Endothelial cell (in vitro differentiated cells): ENCODE measurements at regions not wholly inside any gene's neighbourhood (a gene's known extent, or its start where the extent isn't known, plus 50 kb on each side); places are given as distances from the start of the nearest gene placed in this dataset.

ENCODE experiments used
- DNase-seq: peaks from one replicate; pipeline ENCODE4 v3.0.0; 2021; ENCODE audit warnings: low spot score
- H3K27ac Mint-ChIP-seq: one replicate; pipeline ENCODE4 v1.8.0; 2021; ENCODE audit warnings: mixed read lengths, inconsistent platforms; ENCODE audit not compliant: unreplicated experiment
- H3K27me3 Mint-ChIP-seq: one replicate; pipeline ENCODE4 v1.8.0; 2021; ENCODE audit warnings: mild to moderate bottlenecking, moderate library complexity, mixed read lengths, inconsistent platforms; ENCODE audit not compliant: unreplicated experiment
- H3K36me3 Mint-ChIP-seq: one replicate; pipeline ENCODE4 v1.8.0; 2021; ENCODE audit warnings: mild to moderate bottlenecking, low read depth, mixed read lengths, inconsistent platforms; ENCODE audit not compliant: unreplicated experiment
- H3K4me1 Mint-ChIP-seq: one replicate; pipeline ENCODE4 v1.8.0; 2021; ENCODE audit warnings: mild to moderate bottlenecking, mixed read lengths, inconsistent platforms; ENCODE audit not compliant: unreplicated experiment
- H3K4me3 Mint-ChIP-seq: one replicate; pipeline ENCODE4 v1.8.0; 2021; ENCODE audit warnings: mild to moderate bottlenecking, mixed read lengths, inconsistent platforms; ENCODE audit not compliant: unreplicated experiment
- H3K9me3 Mint-ChIP-seq: one replicate; pipeline ENCODE4 v1.8.0; 2021; ENCODE audit warnings: mixed read lengths, inconsistent platforms; ENCODE audit not compliant: unreplicated experiment
- TF ChIP-seq, protein P1 (sequence below): fragments of 200-600 bp; sonication (generic); IDR thresholded peaks from one replicate; pipeline ENCODE4 v1.5.0; 2021; ENCODE audit warnings: antibody characterized with exemption; ENCODE audit not compliant: unreplicated experiment

- H3K27me3 Mint-ChIP-seq: no peaks in the 10 kb centered on the region
- DNase-seq: no peak
- H3K9me3 Mint-ChIP-seq: no peaks in the 10 kb centered on the region
- no peaks in the 10 kb centered on the region for H3K4me1 Mint-ChIP-seq
- H3K36me3 Mint-ChIP-seq: no peaks in the 10 kb centered on the region
- H3K4me3 Mint-ChIP-seq: no peak overlapping the region
- H3K27ac Mint-ChIP-seq: no peak overlapping the region
- TF ChIP-seq, protein P1, sequence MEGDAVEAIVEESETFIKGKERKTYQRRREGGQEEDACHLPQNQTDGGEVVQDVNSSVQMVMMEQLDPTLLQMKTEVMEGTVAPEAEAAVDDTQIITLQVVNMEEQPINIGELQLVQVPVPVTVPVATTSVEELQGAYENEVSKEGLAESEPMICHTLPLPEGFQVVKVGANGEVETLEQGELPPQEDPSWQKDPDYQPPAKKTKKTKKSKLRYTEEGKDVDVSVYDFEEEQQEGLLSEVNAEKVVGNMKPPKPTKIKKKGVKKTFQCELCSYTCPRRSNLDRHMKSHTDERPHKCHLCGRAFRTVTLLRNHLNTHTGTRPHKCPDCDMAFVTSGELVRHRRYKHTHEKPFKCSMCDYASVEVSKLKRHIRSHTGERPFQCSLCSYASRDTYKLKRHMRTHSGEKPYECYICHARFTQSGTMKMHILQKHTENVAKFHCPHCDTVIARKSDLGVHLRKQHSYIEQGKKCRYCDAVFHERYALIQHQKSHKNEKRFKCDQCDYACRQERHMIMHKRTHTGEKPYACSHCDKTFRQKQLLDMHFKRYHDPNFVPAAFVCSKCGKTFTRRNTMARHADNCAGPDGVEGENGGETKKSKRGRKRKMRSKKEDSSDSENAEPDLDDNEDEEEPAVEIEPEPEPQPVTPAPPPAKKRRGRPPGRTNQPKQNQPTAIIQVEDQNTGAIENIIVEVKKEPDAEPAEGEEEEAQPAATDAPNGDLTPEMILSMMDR: no peak
These were observed 140.6 kb upstream of the AHI1 start for GRCh38 chr6:135638108-135638507.

- H3K4me3 Mint-ChIP-seq: no peak overlapping the region
- no peaks in the 10 kb centered on the region for H3K36me3 Mint-ChIP-seq
- TF ChIP-seq, protein P1: no peak
- DNase-seq: no peak
- H3K9me3 Mint-ChIP-seq: no peaks in the 10 kb centered on the region
- no peaks in the 10 kb centered on the region for H3K27me3 Mint-ChIP-seq
- no peak overlapping the region for H3K27ac Mint-ChIP-seq
- H3K4me1 Mint-ChIP-seq: no peaks in the 10 kb centered on the region
These were observed 142.5 kb upstream of the AHI1 start for GRCh38 chr6:135640048-135640447.

GRCh38 chr6:135640449-135641111, 143.0 kb upstream of the AHI1 start:
- TF ChIP-seq, protein P1: no peak
- no peaks in the 10 kb centered on the region for H3K4me1 Mint-ChIP-seq
- no peak for DNase-seq
- H3K4me3 Mint-ChIP-seq: no peak overlapping the region
- no peak overlapping the region for H3K27ac Mint-ChIP-seq
- H3K36me3 Mint-ChIP-seq: no peaks in the 10 kb centered on the region
- H3K9me3 Mint-ChIP-seq: no peaks in the 10 kb centered on the region
- no peaks in the 10 kb centered on the region for H3K27me3 Mint-ChIP-seq

- no peaks in the 10 kb centered on the region for H3K27me3 Mint-ChIP-seq
- no peak for DNase-seq
- TF ChIP-seq, protein P1: no peak
- no peak overlapping the region for H3K27ac Mint-ChIP-seq
- no peak overlapping the region for H3K4me3 Mint-ChIP-seq
- H3K36me3 Mint-ChIP-seq: no peaks in the 10 kb centered on the region
- H3K4me1 Mint-ChIP-seq: no peaks in the 10 kb centered on the region
- H3K9me3 Mint-ChIP-seq: no peaks in the 10 kb centered on the region
These were observed 145.4 kb upstream of the AHI1 start for GRCh38 chr6:135642912-135643311.

DNA sequence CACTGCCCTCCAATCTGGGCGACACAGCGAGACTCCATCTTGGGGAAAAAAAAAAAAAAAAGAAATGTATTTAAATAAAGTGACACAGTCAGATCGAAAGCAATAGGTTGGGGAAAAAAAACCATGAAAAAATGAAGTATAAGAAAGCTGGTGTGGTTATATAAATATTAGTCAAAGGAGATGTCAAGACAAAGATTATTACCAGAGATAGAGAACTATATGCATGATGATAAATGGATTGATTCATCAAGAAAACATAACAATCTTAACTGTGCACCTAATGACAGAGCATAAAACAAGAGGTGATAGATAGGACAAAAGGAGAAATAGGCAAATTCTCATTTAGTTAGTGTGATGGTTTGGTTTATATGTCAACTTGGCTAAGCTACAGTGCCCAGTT, 146.9 kb upstream of the AHI1 start:
- DNase-seq: no peak
- peaks cover 2% of the 10 kb centered on the region for H3K27me3 Mint-ChIP-seq
- TF ChIP-seq, protein P1: no peak
- H3K4me1 Mint-ChIP-seq: no peaks in the 10 kb centered on the region
- H3K9me3 Mint-ChIP-seq: no peaks in the 10 kb centered on the region
- no peak overlapping the region for H3K4me3 Mint-ChIP-seq
- no peak overlapping the region for H3K27ac Mint-ChIP-seq
- no peaks in the 10 kb centered on the region for H3K36me3 Mint-ChIP-seq
